SK-N-MC (cell line): ENCODE measurements at regions not wholly inside any gene's neighbourhood (a gene's known extent, or its start where the extent isn't known, plus 50 kb on each side); places are given as distances from the start of the nearest gene placed in this dataset.

ENCODE experiments used
- EZH2 ChIP-seq: fragments of 200-600 bp; sonication (generic); IDR thresholded peaks from one replicate; pipeline ENCODE4 v1.6.1; 2017; ENCODE audit warnings: antibody characterized with exemption
- POLR2AphosphoS5 ChIP-seq: IDR thresholded peaks from 2 replicates; pipeline ENCODE4 v1.6.1; 2012; ENCODE audit warnings: mild to moderate bottlenecking, low read depth, low read length, borderline replicate concordance

GRCh38 chr19:31560086-31561060 lies 211.1 kb upstream of the TSHZ3 start:
- TF ChIP-seq POLR2AphosphoS5: no peak
- TF ChIP-seq EZH2: no peak
